ENCODE measurements at regions not wholly inside any gene's neighbourhood (a gene's known extent, or its start where the extent isn't known, plus 50 kb on each side); places are given as distances from the start of the nearest gene placed in this dataset.
"Not testable (repeated sequence)": the region's sequence is repeated elsewhere in the genome, so short reads cannot be mapped to it uniquely, and the experiment has no call there.

GRCh38 chr1:245059806-245060424 is 94.9 kb upstream of the KIF26B start:
- no peak for FAIRE-seq
- no peak for TF ChIP-seq POLR2AphosphoS5 (IDR thresholded peaks at IDR 0.05; ENCODE audit: low read depth, low read length)
- TF ChIP-seq TAF1 (IDR thresholded peaks at IDR 0.05; ENCODE audit: borderline replicate concordance, low read depth, low read length), result no peak
- TF ChIP-seq POLR2A (IDR thresholded peaks at IDR 0.05; ENCODE audit: low read depth, low read length), result no peak

DNA sequence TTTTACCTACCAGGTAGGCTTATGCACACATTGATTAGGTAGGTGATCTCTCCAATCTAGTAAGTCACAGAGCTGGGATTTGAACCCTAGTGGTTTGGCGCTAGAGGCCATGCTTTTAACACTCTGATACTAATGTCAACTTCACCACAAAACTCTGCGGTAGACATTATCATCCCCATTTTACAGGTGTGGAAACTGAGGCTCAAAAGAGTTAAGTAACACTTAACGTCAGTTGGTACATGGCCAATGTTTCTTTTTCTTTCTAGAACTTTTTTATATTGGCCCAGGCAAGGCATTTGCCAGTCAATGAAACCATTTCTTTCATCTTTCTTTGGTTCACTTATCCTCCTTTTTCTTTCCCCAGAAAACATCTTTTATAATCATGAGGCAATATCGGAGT is 95.9 kb upstream of the KIF26B start:
- DNase-seq (ENCODE audit: insufficient read length) (no peak), FAIRE-seq (no peak)

More at GRCh38 chr1:245059806-245060424, 94.9 kb upstream of the KIF26B start:
- DNase-seq (ENCODE audit: insufficient read length), result no peak

DNA sequence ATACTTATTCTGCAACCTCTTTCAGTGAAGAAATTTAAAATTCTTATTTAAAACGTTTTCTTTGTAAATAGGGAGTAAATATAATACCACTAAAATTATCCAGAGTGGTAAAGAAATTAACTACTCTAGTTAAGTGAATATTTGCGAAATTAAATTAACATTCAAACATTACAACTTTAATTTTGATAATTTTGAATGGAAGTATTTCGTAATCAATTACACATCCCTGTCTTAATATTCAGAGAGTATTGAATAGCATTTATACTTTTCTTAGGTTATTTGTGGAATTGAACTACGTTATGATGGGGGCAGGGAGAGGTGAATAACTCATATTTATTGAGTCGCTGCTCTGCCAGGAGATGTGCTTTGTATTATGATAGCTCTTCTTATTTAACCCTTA is 96.3 kb upstream of the KIF26B start:
- no peak for FAIRE-seq
- TF ChIP-seq POLR2AphosphoS5 (IDR thresholded peaks at IDR 0.05; ENCODE audit: low read depth, low read length) (no peak), POLR2A (IDR thresholded peaks at IDR 0.05; ENCODE audit: low read depth, low read length) (no peak), TAF1 (IDR thresholded peaks at IDR 0.05; ENCODE audit: borderline replicate concordance, low read depth, low read length) (no peak)
- no peak for DNase-seq (ENCODE audit: insufficient read length)

More for the DNA sequence above, 95.9 kb upstream of the KIF26B start:
- TF ChIP-seq TAF1 (IDR thresholded peaks at IDR 0.05; ENCODE audit: borderline replicate concordance, low read depth, low read length), result no peak
- no peak for TF ChIP-seq POLR2A (IDR thresholded peaks at IDR 0.05; ENCODE audit: low read depth, low read length)
- TF ChIP-seq POLR2AphosphoS5 (IDR thresholded peaks at IDR 0.05; ENCODE audit: low read depth, low read length), result no peak

DNA sequence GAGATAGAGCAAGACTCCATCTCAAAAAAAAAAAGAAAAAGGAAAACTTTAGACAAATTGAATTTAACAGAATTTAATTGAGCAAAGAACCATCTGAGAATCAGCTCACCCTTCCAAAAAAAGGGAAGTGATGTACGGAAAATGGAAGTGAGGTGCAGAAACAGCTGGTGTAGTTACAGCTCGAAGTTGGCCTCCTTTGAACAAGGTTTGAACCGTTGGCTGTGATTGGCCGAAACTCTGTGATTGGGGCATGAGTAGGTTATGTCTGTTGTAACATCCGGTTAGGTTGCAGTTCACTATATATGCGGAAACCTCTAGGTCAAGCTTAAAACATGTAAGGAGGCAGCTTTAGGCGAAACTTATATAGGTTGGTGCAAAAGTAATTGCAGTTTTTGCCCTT is 97.9 kb upstream of the KIF26B start:
- no peak for DNase-seq (ENCODE audit: insufficient read length)
- no peak for FAIRE-seq
- TF ChIP-seq POLR2A (IDR thresholded peaks at IDR 0.05; ENCODE audit: low read depth, low read length) (no peak), TAF1 (IDR thresholded peaks at IDR 0.05; ENCODE audit: borderline replicate concordance, low read depth, low read length) (no peak), POLR2AphosphoS5 (IDR thresholded peaks at IDR 0.05; ENCODE audit: low read depth, low read length) (no peak)

GRCh38 chr1:245056296-245056695 is 98.5 kb upstream of the KIF26B start:
- not testable (repeated sequence) for DNase-seq (ENCODE audit: insufficient read length); FAIRE-seq

DNA sequence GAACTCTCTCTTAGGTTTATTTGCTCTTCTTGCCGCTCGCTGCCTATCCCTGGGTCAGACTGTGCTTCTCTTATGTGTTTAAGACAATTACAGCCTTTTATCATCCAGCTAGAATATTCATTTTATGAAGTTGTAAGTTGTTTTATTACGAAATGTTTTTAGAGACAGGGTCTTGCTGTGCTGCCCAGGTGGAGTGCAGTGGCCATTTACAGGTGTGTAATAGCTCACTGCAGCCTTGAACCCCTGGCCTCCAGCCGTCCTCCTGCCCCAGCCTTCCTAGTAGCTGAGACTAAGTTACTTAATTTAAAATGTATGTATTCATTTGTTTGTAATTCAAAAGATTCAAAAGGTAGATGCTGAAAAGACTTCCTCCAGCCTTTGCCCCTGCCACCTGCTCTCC is 99.0 kb upstream of the KIF26B start:
- no peak for TF ChIP-seq TAF1 (IDR thresholded peaks at IDR 0.05; ENCODE audit: borderline replicate concordance, low read depth, low read length)
- TF ChIP-seq POLR2A (IDR thresholded peaks at IDR 0.05; ENCODE audit: low read depth, low read length), result no peak
- FAIRE-seq, result no peak
- no peak for DNase-seq (ENCODE audit: insufficient read length)

GRCh38 chr1:245054507-245055270 is 100.1 kb upstream of the KIF26B start:
- FAIRE-seq (no peak), DNase-seq (ENCODE audit: insufficient read length) (no peak)
- no peak for TF ChIP-seq POLR2AphosphoS5 (IDR thresholded peaks at IDR 0.05; ENCODE audit: low read depth, low read length)
- no peak for TF ChIP-seq TAF1 (IDR thresholded peaks at IDR 0.05; ENCODE audit: borderline replicate concordance, low read depth, low read length)
- no peak for TF ChIP-seq POLR2A (IDR thresholded peaks at IDR 0.05; ENCODE audit: low read depth, low read length)

- no peak for FAIRE-seq
- TF ChIP-seq POLR2A (IDR thresholded peaks at IDR 0.05; ENCODE audit: low read depth, low read length) (no peak), TAF1 (IDR thresholded peaks at IDR 0.05; ENCODE audit: borderline replicate concordance, low read depth, low read length) (no peak), POLR2AphosphoS5 (IDR thresholded peaks at IDR 0.05; ENCODE audit: low read depth, low read length) (no peak)
- no peak for DNase-seq (ENCODE audit: insufficient read length)
Observed at GRCh38 chr1:245054105-245054504, 100.7 kb upstream of the KIF26B start.

- DNase-seq (ENCODE audit: insufficient read length) (no peak), FAIRE-seq (no peak)
- TF ChIP-seq POLR2AphosphoS5 (IDR thresholded peaks at IDR 0.05; ENCODE audit: low read depth, low read length), result no peak
Observed at GRCh38 chr1:245052258-245052657, 102.5 kb upstream of the KIF26B start.

- DNase-seq (ENCODE audit: insufficient read length) (no peak), FAIRE-seq (no peak)
- TF ChIP-seq POLR2AphosphoS5 (IDR thresholded peaks at IDR 0.05; ENCODE audit: low read depth, low read length), result no peak
- no peak for TF ChIP-seq TAF1 (IDR thresholded peaks at IDR 0.05; ENCODE audit: borderline replicate concordance, low read depth, low read length)
- no peak for TF ChIP-seq POLR2A (IDR thresholded peaks at IDR 0.05; ENCODE audit: low read depth, low read length)
Observed at GRCh38 chr1:245051349-245052221, 103.2 kb upstream of the KIF26B start.

DNA sequence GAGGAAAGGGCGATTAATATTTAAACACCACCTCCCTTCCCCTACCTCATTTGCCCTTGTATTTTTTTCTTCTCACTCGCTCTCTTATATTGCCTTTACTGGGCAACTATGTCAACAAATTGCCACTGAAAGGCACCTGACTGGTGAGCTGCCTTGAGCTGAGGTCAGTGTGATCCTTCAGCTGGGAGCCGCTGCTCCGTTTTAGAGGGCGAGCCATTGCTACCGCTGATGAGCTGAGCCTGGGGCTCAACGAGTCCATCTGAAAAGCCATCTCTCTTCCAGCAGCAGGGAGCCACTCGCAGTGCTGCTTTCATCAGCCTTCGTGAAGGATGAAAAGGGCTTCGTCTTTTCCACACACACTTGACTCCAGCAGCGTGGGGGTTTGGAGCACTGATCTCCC is 108.0 kb upstream of the KIF26B start:
- TF ChIP-seq POLR2AphosphoS5 (IDR thresholded peaks at IDR 0.05; ENCODE audit: low read depth, low read length) (no peak), TAF1 (IDR thresholded peaks at IDR 0.05; ENCODE audit: borderline replicate concordance, low read depth, low read length) (no peak), POLR2A (IDR thresholded peaks at IDR 0.05; ENCODE audit: low read depth, low read length) (no peak)
- no peak for DNase-seq (ENCODE audit: insufficient read length)
- FAIRE-seq, result no peak

GRCh38 chr1:245046315-245046714 is 108.5 kb upstream of the KIF26B start:
- DNase-seq (ENCODE audit: insufficient read length) (no peak), FAIRE-seq (no peak)
- TF ChIP-seq POLR2A (IDR thresholded peaks at IDR 0.05; ENCODE audit: low read depth, low read length) (no peak), POLR2AphosphoS5 (IDR thresholded peaks at IDR 0.05; ENCODE audit: low read depth, low read length) (no peak), TAF1 (IDR thresholded peaks at IDR 0.05; ENCODE audit: borderline replicate concordance, low read depth, low read length) (no peak)
